ENCODE measurements at regions not wholly inside any gene's neighbourhood (a gene's known extent, or its start where the extent isn't known, plus 50 kb on each side); places are given as distances from the start of the nearest gene placed in this dataset.

GRCh38 chr2:5507367-5507766 lies 184.8 kb upstream of the SOX11 start:
- WGBS (ENCODE audit: insufficient coverage, insufficient replicate concordance, low lambda C conversion rate, missing lambda C conversion rate), result 64% methylated on average over 10 of the region's 10 CpGs
- Histone ChIP-seq H3K79me2 (ENCODE audit: control insufficient read depth, insufficient read depth, low read length) (no peaks in the 10 kb centered on the region), H3K4me1 (ENCODE audit: control insufficient read depth, insufficient read depth, low read length) (no peaks in the 10 kb centered on the region), H3K36me3 (ENCODE audit: control insufficient read depth in 2 of 2, insufficient read depth in 2 of 2, low read length in 1 of 2) (no peaks in the 10 kb centered on the region), H3K9me3 (replicated peaks; ENCODE audit: control insufficient read depth, insufficient read depth, low read length) (no peaks in the 10 kb centered on the region), H3K9ac (ENCODE audit: control insufficient read depth, insufficient read depth, low read length) (no peak overlapping the region), H3K4me3 (no peak overlapping the region), H4K20me1 (ENCODE audit: control insufficient read depth, insufficient read depth) (no peaks in the 10 kb centered on the region), H3K4me2 (ENCODE audit: control insufficient read depth, insufficient read depth) (no peak overlapping the region), H3K27me3 (replicated peaks in 1 of 2; ENCODE audit: control insufficient read depth in 2 of 2, insufficient read depth in 2 of 2, low read length in 1 of 2) (no peaks in the 10 kb centered on the region), H3K27ac (ENCODE audit: control insufficient read depth, insufficient read depth) (no peak overlapping the region), H2AFZ (ENCODE audit: control insufficient read depth, low read depth, low read length) (no peak overlapping the region)
- no TSS peak for BruUV-seq (replicated peaks)
- RAD21 ChIA-PET (ENCODE audit: unreplicated experiment), result no interaction called here
- no peak for FAIRE-seq
- SMC1A ChIA-PET (ENCODE audit: uncharacterized antibody, unreplicated experiment), result no interaction called here
- no peak for DNase-seq (ENCODE audit: low read depth, low spot score)
- TF ChIP-seq ESRRA (IDR thresholded peaks at IDR 0.05; ENCODE audit: low read length) (no peak), EED (IDR thresholded peaks at IDR 0.05; ENCODE audit: low read depth) (no peak), IKZF1 (conservative IDR thresholded peaks at IDR 0.05) (no peak), CHD2 (IDR thresholded peaks at IDR 0.05; ENCODE audit: borderline replicate concordance, low read depth, low read length) (no peak), ETV6 (conservative IDR thresholded peaks at IDR 0.05 in 1 of 2, IDR thresholded peaks at IDR 0.05 in 1 of 2; ENCODE audit: borderline replicate concordance in 1 of 2, low read depth in 1 of 2) (no peak), NFIC (IDR thresholded peaks at IDR 0.05; ENCODE audit: low read depth, low read length) (no peak), MXI1 (IDR thresholded peaks at IDR 0.05; ENCODE audit: low read depth, low read length) (no peak), BCLAF1 (IDR thresholded peaks at IDR 0.05) (no peak)
- intact Hi-C loops (cut with micrococcal nuclease; ENCODE audit: unreplicated experiment), result no loop called here
- in situ Hi-C loops (cut with MboI), result no loop called here
- no peak for ATAC-seq
- POLR2A ChIA-PET, result no interaction called here
- CTCF ChIA-PET, result no interaction called here

Data from GM12878 (cell line).